HepG2 (cell line): ENCODE measurements at regions not wholly inside any gene's neighbourhood (a gene's known extent, or its start where the extent isn't known, plus 50 kb on each side); places are given as distances from the start of the nearest gene placed in this dataset.

Experiments
- ATAC-seq: fragments of 200-7000 bp; cut with Tn5 transposase; 3 replicates; pipeline ENCODE4 v1.9.1; 2020; ENCODE audit warnings: mild to moderate bottlenecking, moderate library complexity
- BruUV-seq: library from RNA; stranded (reverse); fragments of 400-500 nt; replicated peaks from 2 replicates; lab custom pipeline; 2021; lab: Mats Ljungman, UMichigan
- CTCF ChIA-PET: fragments of 300-600 bp; formaldehyde crosslinking; extraction: SDS; loops from one replicate; lab custom pipeline; 2021; ENCODE audit warnings: low total read pairs, inconsistent platforms, low intra/inter-chr PET ratio; lab: Yijun Ruan, JAX
- POLR2A ChIA-PET: fragments of 350-600 bp; sonication (Branson Sonifier 250); formaldehyde crosslinking; loops from one replicate; lab custom pipeline; 2020; ENCODE audit warnings: antibody characterized with exemption, inconsistent platforms; lab: Yijun Ruan, JAX
- DNase-seq: peaks from one replicate; pipeline ENCODE4 v3.0.0-alpha.2; 2015; ENCODE audit warnings: low spot score
- FAIRE-seq: peaks from 3 replicates; lab custom pipeline; 2011; peaks lifted over from hg19 to GRCh38; lab: Jason Lieb, UNC
- H2AFZ ChIP-seq: one replicate; pipeline ENCODE4 v1.6.1; 2011; ENCODE audit warnings: low read length, inconsistent platforms
- H3K27ac ChIP-seq: fragments of 300-600 bp; 3 replicates; pipeline ENCODE4 v1.8.0; 2011; ENCODE audit warnings: mixed run types, mild to moderate bottlenecking, mixed read lengths, low read length, inconsistent platforms; ENCODE audit not compliant: insufficient read depth; ENCODE audit errors: extremely low read length
- H3K27me3 ChIP-seq, 2 experiments: fragments of 200-600 bp in 1 of 2; 2 replicates in 1 of 2; 3 replicates in 1 of 2; pipeline versions ENCODE4 v1.6.0 to v1.8.0; 2011; ENCODE audit warnings: low read length in 2 of 2, mild to moderate bottlenecking in 2 of 2, moderate library complexity in 2 of 2, inconsistent platforms in 1 of 2; ENCODE audit not compliant: insufficient read depth in 2 of 2, control insufficient read depth in 1 of 2
- H3K36me3 ChIP-seq, 2 experiments: fragments of 200-600 bp in 1 of 2; replicated peaks in 1 of 2; 2 replicates in 1 of 2; 3 replicates in 1 of 2; pipeline versions ENCODE4 v1.5.1 to v1.8.0; 2011; ENCODE audit warnings: low read length in 2 of 2, inconsistent platforms in 1 of 2; ENCODE audit not compliant: insufficient read depth in 2 of 2, control insufficient read depth in 1 of 2
- H3K4me1 ChIP-seq: 2 replicates; pipeline ENCODE4 v1.5.1; 2012; ENCODE audit warnings: low read length, inconsistent platforms; ENCODE audit not compliant: insufficient read depth
- H3K4me2 ChIP-seq: 2 replicates; pipeline ENCODE4 v1.6.0; 2011; ENCODE audit warnings: low read depth, low read length, inconsistent platforms
- H3K4me3 ChIP-seq, 3 experiments: fragments of 200-600 bp in 1 of 3; sonication (generic), shearing (Covaris generic) in 1 of 3; replicated peaks in 1 of 3; 2 replicates each; pipeline ENCODE4 v1.5.1; 2011 to 2016; ENCODE audit warnings: low read length in 3 of 3, inconsistent platforms in 2 of 3, low read depth in 2 of 3, mild to moderate bottlenecking in 2 of 3, control low read depth in 1 of 3, mixed read lengths in 1 of 3; ENCODE audit not compliant: insufficient read depth in 1 of 3
- H3K79me2 ChIP-seq: one replicate; pipeline ENCODE4 v1.6.1; 2011; ENCODE audit warnings: low read length, inconsistent platforms; ENCODE audit not compliant: insufficient read depth
- H3K9ac ChIP-seq: 2 replicates; pipeline ENCODE4 v1.6.0; 2011; ENCODE audit warnings: mild to moderate bottlenecking, low read depth, low read length, inconsistent platforms; ENCODE audit not compliant: insufficient read depth
- H3K9me3 ChIP-seq: 2 replicates; pipeline ENCODE4 v1.5.1; 2012; ENCODE audit warnings: mild to moderate bottlenecking, low read length
- H4K20me1 ChIP-seq: 2 replicates; pipeline ENCODE4 v1.6.0; 2011; ENCODE audit warnings: inconsistent platforms, mild to moderate bottlenecking, low read length, moderate library complexity; ENCODE audit not compliant: insufficient read depth
- CCAR2 ChIP-seq: fragments of 200-400 bp; formaldehyde crosslinking; optimal IDR thresholded peaks from 2 replicates; pipeline ENCODE3; 2018; ENCODE audit warnings: low read depth, mild to moderate bottlenecking, low read length, moderate library complexity
- MAFK ChIP-seq, 2 experiments: IDR thresholded peaks in 1 of 2; conservative IDR thresholded peaks in 1 of 2; 2 replicates each; pipeline ENCODE4 v1.6.1; 2011; ENCODE audit warnings: improper control_type of control experiment in 2 of 2, low read length in 2 of 2
- TIGD3 ChIP-seq: sonication (generic); formaldehyde crosslinking; IDR thresholded peaks from 2 replicates; pipeline ENCODE4 v1.5.1; 2020; ENCODE audit warnings: mild to moderate bottlenecking, missing genetic modification reagents, borderline replicate concordance
- ZBTB43 ChIP-seq: sonication (generic); formaldehyde crosslinking; conservative IDR thresholded peaks from 2 replicates; pipeline ENCODE4 v1.4.0; 2020; ENCODE audit warnings: missing genetic modification reagents
- ZNF337 ChIP-seq: sonication (generic); formaldehyde crosslinking; IDR thresholded peaks from 2 replicates; pipeline ENCODE4 v1.5.1; 2020; ENCODE audit warnings: missing genetic modification reagents, low read depth, mild to moderate bottlenecking, borderline replicate concordance
- WGBS: methylation state at CpG from one replicate; pipeline ENCODE4 v1.1.6; 2017; ENCODE audit warnings: low lambda C conversion rate; 5-methylcytosine and 5-hydroxymethylcytosine counted together
- in situ Hi-C: cut with HindIII; loops from 2 replicates; pipeline ENCODE4 v1.10.0; 2017; ENCODE audit warnings: low pct_unique_long_range_greater_than_20kb; ENCODE audit not compliant: extremely low pct_ligation_motif_present
- intact Hi-C: fragments of 100-400 bp; cut with micrococcal nuclease; formaldehyde crosslinking; loops from one replicate; pipeline ENCODE4 v1.10.0; 2022; ENCODE audit not compliant: unreplicated experiment

- no peak overlapping the region for H3K27ac ChIP-seq
- intact Hi-C loops, result no loop called here
- H4K20me1 ChIP-seq, result no peaks in the 10 kb centered on the region
- no peaks in the 10 kb centered on the region; a peak in 1 of 5 replicates for H3K27me3 ChIP-seq
- no peak overlapping the region for H3K4me2 ChIP-seq
- H3K4me3 ChIP-seq, result no peak overlapping the region
- ChIA-PET POLR2A (no interaction called here), CTCF (no interaction called here)
- no peaks in the 10 kb centered on the region for H3K79me2 ChIP-seq
- DNase-seq (no peak), FAIRE-seq (no peak)
- H3K9ac ChIP-seq, result no peak overlapping the region
- H3K36me3 ChIP-seq, result no peaks in the 10 kb centered on the region
- no TSS peak for BruUV-seq
- WGBS, result 5% methylated on average over 3 of the region's 3 CpGs
- H2AFZ ChIP-seq, result no peak overlapping the region
- H3K4me1 ChIP-seq, result no peaks in the 10 kb centered on the region
- TF ChIP-seq TIGD3 (CRISPR knock-in tag) (no peak), CCAR2 (no peak), ZBTB43 (no peak), MAFK (conservative IDR thresholded peaks at IDR 0.05 in 1 of 2, IDR thresholded peaks at IDR 0.05 in 1 of 2; ENCODE audit: low read length in 2 of 2) (no peak), ZNF337 (no peak)
- TF ChIP-seq, all 625 proteins: peak for 0
- in situ Hi-C loops, result no loop called here
- no peak for ATAC-seq
- peaks cover 60% of the 10 kb centered on the region for H3K9me3 ChIP-seq
Observed at GRCh38 chr14:84064316-84065125, 1465.4 kb upstream of the FLRT2 start.
